ENCODE measurements at regions not wholly inside any gene's neighbourhood (a gene's known extent, or its start where the extent isn't known, plus 50 kb on each side); places are given as distances from the start of the nearest gene placed in this dataset.

DNA sequence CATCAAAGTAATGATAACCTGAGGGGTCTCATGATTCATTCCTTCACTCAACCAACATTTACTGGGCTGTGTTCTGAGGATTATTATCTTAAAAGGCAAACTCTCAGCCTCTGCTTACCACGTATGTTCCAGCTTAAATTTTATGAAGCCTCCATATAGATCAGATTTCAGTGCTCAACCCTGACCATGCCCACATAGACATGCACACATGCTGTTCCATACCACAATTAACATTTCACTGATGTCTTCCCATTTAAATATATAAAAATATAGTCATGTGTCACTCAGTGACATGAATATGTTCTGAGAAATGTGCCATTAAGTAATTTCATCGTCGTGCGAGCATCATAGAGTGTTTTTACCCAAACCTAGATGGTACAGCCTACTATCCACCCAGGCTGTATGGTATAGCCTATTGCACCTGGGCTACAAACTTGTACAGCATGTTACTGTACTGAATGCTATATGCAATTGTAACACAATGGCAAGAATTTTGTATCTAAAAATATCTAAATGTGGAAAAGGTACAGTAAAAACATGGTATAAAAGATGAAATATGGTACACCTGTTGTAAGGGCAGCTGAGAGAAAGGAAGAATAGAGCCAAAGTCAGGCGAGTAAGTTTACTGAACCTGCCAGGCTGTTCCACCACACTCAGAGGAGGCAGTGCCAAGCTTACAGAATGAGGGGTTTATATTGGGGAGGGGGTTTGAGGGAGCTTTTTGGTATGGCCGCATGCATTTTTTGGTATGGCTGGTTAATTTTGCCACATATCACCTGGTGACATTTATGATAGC, 134.7 kb upstream of the ETV3 start:
- no peak for TF ChIP-seq PPARA (CRISPR knock-in tag; IDR thresholded peaks at IDR 0.05; ENCODE audit: borderline replicate concordance)
- TF ChIP-seq, protein P1, sequence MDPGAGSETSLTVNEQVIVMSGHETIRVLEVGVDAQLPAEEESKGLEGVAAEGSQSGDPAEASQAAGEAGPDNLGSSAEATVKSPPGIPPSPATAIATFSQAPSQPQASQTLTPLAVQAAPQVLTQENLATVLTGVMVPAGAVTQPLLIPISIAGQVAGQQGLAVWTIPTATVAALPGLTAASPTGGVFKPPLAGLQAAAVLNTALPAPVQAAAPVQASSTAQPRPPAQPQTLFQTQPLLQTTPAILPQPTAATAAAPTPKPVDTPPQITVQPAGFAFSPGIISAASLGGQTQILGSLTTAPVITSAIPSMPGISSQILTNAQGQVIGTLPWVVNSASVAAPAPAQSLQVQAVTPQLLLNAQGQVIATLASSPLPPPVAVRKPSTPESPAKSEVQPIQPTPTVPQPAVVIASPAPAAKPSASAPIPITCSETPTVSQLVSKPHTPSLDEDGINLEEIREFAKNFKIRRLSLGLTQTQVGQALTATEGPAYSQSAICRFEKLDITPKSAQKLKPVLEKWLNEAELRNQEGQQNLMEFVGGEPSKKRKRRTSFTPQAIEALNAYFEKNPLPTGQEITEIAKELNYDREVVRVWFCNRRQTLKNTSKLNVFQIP (CRISPR knock-in tag; IDR thresholded peaks at IDR 0.05; ENCODE audit: borderline replicate concordance, low read depth) = no peak
- TF ChIP-seq, protein P2, sequence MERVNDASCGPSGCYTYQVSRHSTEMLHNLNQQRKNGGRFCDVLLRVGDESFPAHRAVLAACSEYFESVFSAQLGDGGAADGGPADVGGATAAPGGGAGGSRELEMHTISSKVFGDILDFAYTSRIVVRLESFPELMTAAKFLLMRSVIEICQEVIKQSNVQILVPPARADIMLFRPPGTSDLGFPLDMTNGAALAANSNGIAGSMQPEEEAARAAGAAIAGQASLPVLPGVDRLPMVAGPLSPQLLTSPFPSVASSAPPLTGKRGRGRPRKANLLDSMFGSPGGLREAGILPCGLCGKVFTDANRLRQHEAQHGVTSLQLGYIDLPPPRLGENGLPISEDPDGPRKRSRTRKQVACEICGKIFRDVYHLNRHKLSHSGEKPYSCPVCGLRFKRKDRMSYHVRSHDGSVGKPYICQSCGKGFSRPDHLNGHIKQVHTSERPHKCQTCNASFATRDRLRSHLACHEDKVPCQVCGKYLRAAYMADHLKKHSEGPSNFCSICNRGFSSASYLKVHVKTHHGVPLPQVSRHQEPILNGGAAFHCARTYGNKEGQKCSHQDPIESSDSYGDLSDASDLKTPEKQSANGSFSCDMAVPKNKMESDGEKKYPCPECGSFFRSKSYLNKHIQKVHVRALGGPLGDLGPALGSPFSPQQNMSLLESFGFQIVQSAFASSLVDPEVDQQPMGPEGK (CRISPR knock-in tag; IDR thresholded peaks at IDR 0.05; ENCODE audit: borderline replicate concordance) = no peak
- no peak for TF ChIP-seq SNAI2 (CRISPR knock-in tag; IDR thresholded peaks at IDR 0.05)
- TF ChIP-seq, protein P3, sequence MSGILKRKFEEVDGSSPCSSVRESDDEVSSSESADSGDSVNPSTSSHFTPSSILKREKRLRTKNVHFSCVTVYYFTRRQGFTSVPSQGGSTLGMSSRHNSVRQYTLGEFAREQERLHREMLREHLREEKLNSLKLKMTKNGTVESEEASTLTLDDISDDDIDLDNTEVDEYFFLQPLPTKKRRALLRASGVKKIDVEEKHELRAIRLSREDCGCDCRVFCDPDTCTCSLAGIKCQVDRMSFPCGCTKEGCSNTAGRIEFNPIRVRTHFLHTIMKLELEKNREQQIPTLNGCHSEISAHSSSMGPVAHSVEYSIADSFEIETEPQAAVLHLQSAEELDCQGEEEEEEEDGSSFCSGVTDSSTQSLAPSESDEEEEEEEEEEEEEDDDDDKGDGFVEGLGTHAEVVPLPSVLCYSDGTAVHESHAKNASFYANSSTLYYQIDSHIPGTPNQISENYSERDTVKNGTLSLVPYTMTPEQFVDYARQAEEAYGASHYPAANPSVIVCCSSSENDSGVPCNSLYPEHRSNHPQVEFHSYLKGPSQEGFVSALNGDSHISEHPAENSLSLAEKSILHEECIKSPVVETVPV (CRISPR knock-in tag; IDR thresholded peaks at IDR 0.05) = no peak

Measured in SK-N-SH treated with all-trans-retinoic acid at 6 μM for 48 hours (cell line).